IMR-90 (cell line): ENCODE measurements at regions not wholly inside any gene's neighbourhood (a gene's known extent, or its start where the extent isn't known, plus 50 kb on each side); places are given as distances from the start of the nearest gene placed in this dataset.

Experiments
- CHD1 ChIP-seq: IDR thresholded peaks from 2 replicates; pipeline ENCODE4 v1.6.1; 2012; ENCODE audit warnings: low read depth, low read length, improper control_type of control experiment
- CTCF ChIP-seq: conservative IDR thresholded peaks from 2 replicates; pipeline ENCODE4 v1.5.1; 2012; ENCODE audit warnings: mild to moderate bottlenecking, low read depth, low read length, improper control_type of control experiment

DNA sequence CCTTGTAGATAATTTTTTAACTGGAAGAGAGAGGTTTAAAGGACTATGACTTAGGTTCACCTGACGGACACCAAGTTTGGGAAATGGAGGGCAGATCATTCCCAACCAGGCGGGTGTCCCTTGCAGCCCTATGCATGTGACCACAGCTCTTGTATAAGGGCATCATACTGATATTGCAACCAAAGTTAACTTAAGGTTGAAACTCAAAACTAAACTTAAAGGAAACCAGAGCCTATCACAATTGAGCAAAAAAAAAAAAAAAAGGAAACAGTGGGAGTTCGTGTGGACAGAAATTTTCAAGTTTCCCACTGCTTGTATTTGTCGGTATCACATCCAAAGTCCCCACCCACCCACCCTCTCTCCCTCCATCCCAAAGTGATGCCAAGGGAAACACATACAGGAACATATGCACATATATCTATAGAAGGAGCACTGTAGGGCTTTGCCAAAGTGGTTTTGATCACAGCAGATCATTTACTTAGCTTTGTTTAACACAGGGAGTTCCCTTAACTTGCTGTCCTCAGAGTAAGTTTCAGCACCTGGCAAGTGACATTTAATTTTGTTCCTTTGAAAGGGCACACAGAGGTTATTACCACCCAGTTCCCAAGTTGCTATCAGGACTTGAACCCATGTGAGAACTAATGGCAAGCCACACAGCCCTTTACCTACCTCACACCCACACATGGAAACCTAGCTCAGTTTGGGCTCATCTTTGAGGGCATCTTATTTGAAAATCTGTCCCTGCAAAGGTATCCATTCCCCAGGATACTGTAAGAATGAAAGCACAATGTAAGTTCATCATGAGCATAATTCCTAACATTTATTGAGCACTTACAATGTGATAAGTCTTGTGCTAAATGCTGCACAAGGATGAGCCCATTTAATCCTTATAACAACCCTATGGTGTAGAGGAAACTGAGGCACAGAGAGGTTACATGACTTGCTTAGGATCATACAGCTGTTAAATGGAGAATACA, 204.5 kb upstream of the CMC1 start:
- TF ChIP-seq CTCF (no peak), CHD1 (no peak)
